Esophagus muscularis mucosa (tissue), 4 donors: ENCODE measurements at regions not wholly inside any gene's neighbourhood (a gene's known extent, or its start where the extent isn't known, plus 50 kb on each side); places are given as distances from the start of the nearest gene placed in this dataset.
"Not testable (repeated sequence)": the region's sequence is repeated elsewhere in the genome, so short reads cannot be mapped to it uniquely, and the experiment has no call there.

ENCODE experiments used
- DNase-seq: peaks from one replicate; pipeline ENCODE4 v3.0.0-alpha.2; 2017; ENCODE audit errors: extremely low spot score
- H3K27ac ChIP-seq, 4 donors: fragments of 200-600 bp; sonication (generic); replicated peaks in 1 of 4; 1 replicate in 3 of 4; 2 replicates in 1 of 4; pipeline ENCODE4 v1.5.1; 2016 to 2019; ENCODE audit warnings: mild to moderate bottlenecking in 1 of 4
- H3K27me3 ChIP-seq, 4 donors: fragments of 200-600 bp; sonication (generic); one replicate each; pipeline versions ENCODE4 v1.5.1 to v1.6.0; 2016 to 2019
- H3K36me3 ChIP-seq, 4 donors: fragments of 200-600 bp; sonication (generic); one replicate each; pipeline ENCODE4 v1.5.1; 2016 to 2019
- H3K4me1 ChIP-seq, 4 donors: fragments of 200-600 bp; sonication (generic); one replicate each; pipeline ENCODE4 v1.5.1; 2016 to 2019
- H3K4me3 ChIP-seq, 4 donors: fragments of 200-600 bp; sonication (generic); 1 replicate in 2 of 4; 2 replicates in 2 of 4; pipeline ENCODE4 v1.5.1; 2016 to 2019; ENCODE audit warnings: mild to moderate bottlenecking in 4 of 4, moderate library complexity in 1 of 4
- H3K9me3 ChIP-seq, 4 donors: fragments of 200-600 bp; sonication (generic); 1 replicate in 3 of 4; 2 replicates in 1 of 4; pipeline ENCODE4 v1.5.1; 2016 to 2019
- CTCF ChIP-seq, 3 experiments: fragments of 200-600 bp in 2 of 3; fragments of 450-650 bp in 1 of 3; sonication (generic) in 2 of 3; IDR thresholded peaks; one replicate each; pipeline ENCODE4 v1.5.1; 2017 to 2019; ENCODE audit warnings: antibody characterized with exemption in 3 of 3, mild to moderate bottlenecking in 2 of 3, moderate library complexity in 1 of 3
- EP300 ChIP-seq: sonication (generic); formaldehyde crosslinking; IDR thresholded peaks from one replicate; pipeline ENCODE4 v1.6.1; 2017; ENCODE audit warnings: antibody characterized with exemption
- POLR2A ChIP-seq: fragments of 450-650 bp; IDR thresholded peaks from one replicate; pipeline ENCODE4 v1.6.1; 2017; ENCODE audit warnings: antibody characterized with exemption, moderate library complexity, mild to moderate bottlenecking, low read depth
- POLR2AphosphoS5 ChIP-seq, 2 donors: sonication (generic); formaldehyde crosslinking; IDR thresholded peaks; one replicate each; pipeline ENCODE4 v1.6.1; 2017; ENCODE audit warnings: antibody characterized with exemption in 2 of 2
- WGBS: methylation state at CpG from one replicate; pipeline ENCODE4 v1.1.5; 2018; 5-methylcytosine and 5-hydroxymethylcytosine counted together
- intact Hi-C: fragments of 100-400 bp; cut with DNase I; formaldehyde crosslinking; loops from one replicate; pipeline ENCODE4 v1.15.1; 2023

GRCh38 chr6:140203661-140204147 lies 829.3 kb upstream of the CITED2 start:
- Histone ChIP-seq H3K4me3 (no peak overlapping the region), H3K36me3 (no peaks in the 10 kb centered on the region), H3K9me3 (no peaks in the 10 kb centered on the region), H3K27me3 (no peaks in the 10 kb centered on the region), H3K27ac (peak overlapping the region; percentile 24 to 46 (median 34)), H3K4me1 (peaks cover 17 to 27% (median 24%) of the 10 kb centered on the region in 4 donors)
- no peak for TF ChIP-seq EP300
- no peak for TF ChIP-seq POLR2A
- no peak for TF ChIP-seq POLR2AphosphoS5 (IDR thresholded peaks at IDR 0.05)
- no peak for DNase-seq
- intact Hi-C loops: no loop called here
- 35% methylated on average over 2 of the region's 2 CpGs for WGBS

DNA sequence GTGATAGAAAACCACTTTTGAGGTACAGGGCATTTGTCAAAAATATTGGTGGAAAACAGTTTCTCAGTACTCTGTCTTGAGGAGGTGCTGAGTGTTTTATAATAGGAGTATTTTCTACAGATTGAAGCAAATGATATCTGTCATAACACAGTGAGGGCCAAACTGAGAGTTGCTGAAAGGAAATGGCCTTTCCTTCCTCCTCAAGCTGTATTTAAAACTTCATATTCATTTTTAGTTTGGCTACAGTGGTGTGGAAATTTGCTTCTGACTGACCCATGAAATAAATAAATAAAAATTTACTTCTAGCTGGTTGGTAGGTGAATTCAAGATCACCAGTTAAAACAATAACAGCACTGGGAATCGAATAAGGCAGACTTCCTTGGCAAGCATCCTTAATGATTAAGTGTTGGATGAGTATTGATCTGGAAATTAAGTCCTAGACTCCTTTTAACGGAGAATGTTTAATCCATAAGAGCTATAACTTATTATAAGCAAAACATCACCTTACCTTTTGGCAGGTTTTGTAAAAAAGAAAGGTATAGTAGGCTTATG lies 828.6 kb upstream of the CITED2 start:
- Histone ChIP-seq H3K27ac (peak overlapping the region; percentile 24 to 46 (median 34)), H3K9me3 (no peaks in the 10 kb centered on the region), H3K4me3 (no peak overlapping the region), H3K27me3 (no peaks in the 10 kb centered on the region), H3K4me1 (peaks cover 17 to 27% (median 23%) of the 10 kb centered on the region in 4 donors), H3K36me3 (no peaks in the 10 kb centered on the region)
- intact Hi-C loops: no loop called here
- no peak for DNase-seq
- TF ChIP-seq EP300 (no peak), POLR2A (no peak), POLR2AphosphoS5 (IDR thresholded peaks at IDR 0.05) (no peak), CTCF (IDR thresholded peaks at IDR 0.05) (no peak)
- 58% methylated on average over 2 of the region's 2 CpGs for WGBS

DNA sequence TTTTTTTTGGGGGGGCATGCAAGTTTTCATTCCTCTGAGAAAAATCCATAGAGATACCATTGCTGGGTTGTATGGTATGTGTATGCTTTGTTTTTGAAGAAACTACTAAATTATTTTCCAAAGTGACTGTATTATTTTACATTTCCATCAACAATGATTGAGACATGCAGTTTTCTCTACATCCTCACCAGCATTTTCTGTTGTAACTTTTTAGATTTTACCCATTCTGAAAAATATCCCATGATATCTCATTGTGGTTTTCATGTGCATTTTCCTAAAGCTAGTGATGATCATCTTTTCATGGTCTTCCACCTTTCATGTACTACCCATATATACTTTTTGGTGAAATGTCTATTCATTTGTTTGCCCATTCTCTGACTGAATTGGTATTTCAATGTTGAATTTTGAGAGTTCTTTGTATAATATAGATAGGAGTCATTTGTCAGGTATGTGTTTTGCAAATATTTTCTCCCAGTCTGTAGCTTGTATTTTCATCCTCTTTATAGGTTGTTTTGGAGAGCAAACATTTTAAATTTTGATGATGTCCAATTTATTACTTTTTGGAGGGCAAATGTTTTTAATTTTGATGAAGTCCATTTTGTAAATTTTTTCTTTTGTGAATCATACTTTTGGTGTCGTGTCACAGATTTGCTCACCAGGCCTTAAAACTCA lies 827.5 kb upstream of the CITED2 start:
- WGBS: 95% methylated on average over 1 of the region's 1 CpG
- no peaks in the 10 kb centered on the region for H3K36me3 ChIP-seq
- H3K27ac ChIP-seq: no peak overlapping the region
- H3K9me3 ChIP-seq: no peaks in the 10 kb centered on the region
- H3K4me3 ChIP-seq: no peak overlapping the region
- TF ChIP-seq POLR2AphosphoS5 (IDR thresholded peaks at IDR 0.05) (no peak), EP300 (no peak), CTCF (IDR thresholded peaks at IDR 0.05) (no peak)
- H3K4me1 ChIP-seq: peaks cover 17 to 27% (median 23%) of the 10 kb centered on the region in 4 donors
- intact Hi-C loops: no loop called here
- DNase-seq: no peak
- no peaks in the 10 kb centered on the region for H3K27me3 ChIP-seq

- Histone ChIP-seq H3K9me3 (peaks cover 0 to 10% (median 3%) of the 10 kb centered on the region in 4 donors), H3K27me3 (no peaks in the 10 kb centered on the region), H3K4me3 (no peak overlapping the region), H3K4me1 (no peaks in the 10 kb centered on the region), H3K36me3 (no peaks in the 10 kb centered on the region), H3K27ac (no peak overlapping the region)
- WGBS: 96% methylated on average over 2 of the region's 2 CpGs
- TF ChIP-seq CTCF (IDR thresholded peaks at IDR 0.05) (no peak), POLR2A (no peak), POLR2AphosphoS5 (IDR thresholded peaks at IDR 0.05) (no peak), EP300 (no peak)
- intact Hi-C loops: no loop called here
- no peak for DNase-seq
Measured at GRCh38 chr6:140193269-140193668, 818.8 kb upstream of the CITED2 start.

DNA sequence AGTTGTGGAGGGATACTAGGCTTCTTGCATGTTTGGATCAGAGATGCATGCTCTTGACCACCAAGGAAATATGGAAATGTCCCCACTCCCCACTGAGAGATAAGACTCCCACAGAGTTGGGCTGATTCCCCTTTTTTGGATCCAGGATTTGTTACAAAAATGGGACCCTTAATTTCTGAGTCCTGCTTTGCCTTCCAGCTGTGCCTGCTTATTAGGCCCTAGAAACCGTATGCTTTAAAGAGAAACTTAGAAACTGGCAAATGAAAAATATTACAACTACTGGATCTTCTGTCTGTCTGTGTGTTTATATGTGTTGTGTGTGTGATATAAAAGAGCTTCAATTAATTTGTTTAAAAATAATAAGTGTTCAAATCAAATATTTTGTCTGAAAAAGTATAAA lies 817.6 kb upstream of the CITED2 start:
- H3K27ac ChIP-seq: no peak overlapping the region
- H3K9me3 ChIP-seq: peaks cover 0 to 10% (median 3%) of the 10 kb centered on the region in 4 donors
- DNase-seq: no peak
- intact Hi-C loops: no loop called here
- TF ChIP-seq POLR2AphosphoS5 (IDR thresholded peaks at IDR 0.05): no peak
- no peak for TF ChIP-seq POLR2A
- TF ChIP-seq EP300: no peak
- TF ChIP-seq CTCF (IDR thresholded peaks at IDR 0.05): no peak
- H3K4me3 ChIP-seq: no peak overlapping the region
- no peaks in the 10 kb centered on the region for H3K27me3 ChIP-seq
- WGBS: 96% methylated on average over 1 of the region's 1 CpG
- no peaks in the 10 kb centered on the region for H3K4me1 ChIP-seq
- no peaks in the 10 kb centered on the region for H3K36me3 ChIP-seq

DNA sequence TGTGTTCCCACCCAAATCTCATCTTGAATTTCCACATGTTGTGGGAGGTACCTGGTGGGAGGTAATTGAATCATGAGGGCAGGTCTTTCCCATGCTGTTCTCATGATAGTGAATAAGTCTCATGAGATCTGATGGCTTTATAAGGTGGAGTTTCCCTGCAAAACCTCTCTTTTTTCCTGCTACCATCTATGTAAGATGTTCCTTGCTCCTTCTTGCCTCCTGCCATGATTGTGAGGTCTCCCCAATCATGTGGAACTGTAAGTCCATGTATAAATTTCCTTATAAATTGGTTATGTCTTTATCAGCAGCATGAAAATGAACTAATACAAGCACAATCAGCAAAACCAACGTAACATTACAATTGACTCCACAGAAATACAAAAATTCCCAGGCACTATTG lies 814.8 kb upstream of the CITED2 start:
- WGBS: 86% methylated on average over 1 of the region's 1 CpG
- intact Hi-C loops: not testable (repeated sequence)

More for the DNA sequence above, 814.8 kb upstream of the CITED2 start:
- H3K4me3 ChIP-seq, H3K4me1 ChIP-seq, H3K27ac ChIP-seq, DNase-seq, H3K27me3 ChIP-seq, H3K36me3 ChIP-seq: not testable (repeated sequence)
- H3K9me3 ChIP-seq: peaks cover 0 to 10% (median 3%) of the 10 kb centered on the region in 4 donors
